GM23338 (cell line): ENCODE measurements at regions not wholly inside any gene's neighbourhood (a gene's known extent, or its start where the extent isn't known, plus 50 kb on each side); places are given as distances from the start of the nearest gene placed in this dataset.
A peak's percentile ranks its signal among the peaks of the same experiment; 100 is the strongest.
"Not testable (repeated sequence)": the region's sequence is repeated elsewhere in the genome, so short reads cannot be mapped to it uniquely, and the experiment has no call there.

Experiments used
- ATAC-seq: fragments of 200-7000 bp; cut with Tn5 transposase; 3 replicates; pipeline ENCODE4 v1.9.1; 2020
- DNase-seq: peaks from one replicate; pipeline ENCODE4 v3.0.0-alpha.2; 2015; ENCODE audit warnings: low spot score
- H2AFZ ChIP-seq: fragments of 200-600 bp; sonication (generic); 2 replicates; pipeline ENCODE4 v1.8.0; 2016; ENCODE audit warnings: antibody characterized with exemption, mild to moderate bottlenecking, moderate library complexity
- H3F3A ChIP-seq: fragments of 200-600 bp; sonication (generic); replicated peaks from 2 replicates; pipeline ENCODE4 v1.8.0; 2017; ENCODE audit warnings: antibody characterized with exemption, mixed run types, low read depth
- H3K27ac ChIP-seq: fragments of 200-600 bp; sonication (generic); 2 replicates; pipeline ENCODE4 v1.6.1; 2016; ENCODE audit warnings: low read depth
- H3K27me3 ChIP-seq: fragments of 200-600 bp; sonication (generic); 2 replicates; pipeline ENCODE4 v1.8.0; 2016; ENCODE audit warnings: mild to moderate bottlenecking, mixed run types, moderate library complexity; ENCODE audit not compliant: insufficient read depth
- H3K36me3 ChIP-seq: fragments of 200-600 bp; sonication (generic); 2 replicates; pipeline ENCODE4 v1.8.0; 2016; ENCODE audit warnings: mild to moderate bottlenecking; ENCODE audit not compliant: insufficient read depth
- H3K4me1 ChIP-seq: fragments of 200-600 bp; sonication (generic); 2 replicates; pipeline ENCODE4 v1.8.0; 2016; ENCODE audit warnings: mild to moderate bottlenecking, moderate library complexity; ENCODE audit not compliant: insufficient read depth
- H3K4me2 ChIP-seq: fragments of 200-600 bp; sonication (generic); 2 replicates; pipeline ENCODE4 v1.7.1; 2017; ENCODE audit warnings: mixed run types
- H3K4me3 ChIP-seq: fragments of 200-600 bp; sonication (generic); 2 replicates; pipeline ENCODE4 v1.6.1; 2016; ENCODE audit warnings: mixed run types
- H3K79me2 ChIP-seq: fragments of 200-600 bp; sonication (generic); replicated peaks from 2 replicates; pipeline ENCODE4 v1.8.0; 2017; ENCODE audit warnings: mild to moderate bottlenecking; ENCODE audit not compliant: insufficient read depth
- H3K9me2 ChIP-seq: fragments of 200-600 bp; sonication (generic); 2 replicates; pipeline ENCODE4 v1.8.0; 2017; ENCODE audit not compliant: insufficient read depth
- H4K20me1 ChIP-seq: fragments of 200-600 bp; sonication (generic); replicated peaks from 2 replicates; pipeline ENCODE4 v1.8.0; 2017; ENCODE audit warnings: mild to moderate bottlenecking; ENCODE audit not compliant: insufficient read depth
- H3K27ac Mint-ChIP-seq: 2 replicates; pipeline ENCODE4 v1.8.0; 2020; ENCODE audit warnings: inconsistent platforms, mild to moderate bottlenecking, moderate library complexity, mixed read lengths
- H3K27me3 Mint-ChIP-seq: 3 replicates; pipeline ENCODE4 v1.8.0; 2022; ENCODE audit warnings: low read depth, mild to moderate bottlenecking, moderate library complexity, mixed read lengths, inconsistent platforms; ENCODE audit not compliant: insufficient read depth, poor library complexity
- H3K36me3 Mint-ChIP-seq: 3 replicates; pipeline ENCODE4 v1.8.0; 2021; ENCODE audit warnings: low read depth, mild to moderate bottlenecking, inconsistent platforms, moderate library complexity, mixed read lengths
- H3K4me1 Mint-ChIP-seq: 3 replicates; pipeline ENCODE4 v1.8.0; 2020; ENCODE audit warnings: mild to moderate bottlenecking, inconsistent platforms, mixed read lengths
- H3K4me3 Mint-ChIP-seq: 3 replicates; pipeline ENCODE4 v1.8.0; 2021; ENCODE audit warnings: moderate library complexity, mild to moderate bottlenecking, inconsistent platforms, mixed read lengths
- H3K9me3 Mint-ChIP-seq: 3 replicates; pipeline ENCODE4 v1.8.0; 2020; ENCODE audit warnings: moderate library complexity, mild to moderate bottlenecking, inconsistent platforms, mixed read lengths
- CTCF ChIP-seq, 2 experiments: fragments of 200-600 bp in 1 of 2; sonication (generic) in 1 of 2; conservative IDR thresholded peaks; 2 replicates each; pipeline versions ENCODE4 v1.5.1 to v1.6.1; 2016 to 2017; ENCODE audit warnings: antibody characterized with exemption in 2 of 2, low read depth in 2 of 2, mild to moderate bottlenecking in 2 of 2, moderate library complexity in 1 of 2

GRCh38 chr17:20387549-20387948 lies 79.8 kb downstream of the LGALS9B start:
- H3K4me1 ChIP-seq, H3F3A ChIP-seq, H3K27ac Mint-ChIP-seq, H4K20me1 ChIP-seq, DNase-seq, H3K9me2 ChIP-seq, H3K9me3 Mint-ChIP-seq, H3K27me3 ChIP-seq, H3K4me2 ChIP-seq, H3K4me3 Mint-ChIP-seq, H3K4me3 ChIP-seq, H3K27ac ChIP-seq, H3K27me3 Mint-ChIP-seq, ATAC-seq, H3K79me2 ChIP-seq, H3K36me3 ChIP-seq, H2AFZ ChIP-seq, H3K4me1 Mint-ChIP-seq, H3K36me3 Mint-ChIP-seq: not testable (repeated sequence)

GRCh38 chr17:20381358-20382300 lies 85.7 kb downstream of the LGALS9B start:
- not testable (repeated sequence) for H3K27ac ChIP-seq, H3K27ac Mint-ChIP-seq

DNA sequence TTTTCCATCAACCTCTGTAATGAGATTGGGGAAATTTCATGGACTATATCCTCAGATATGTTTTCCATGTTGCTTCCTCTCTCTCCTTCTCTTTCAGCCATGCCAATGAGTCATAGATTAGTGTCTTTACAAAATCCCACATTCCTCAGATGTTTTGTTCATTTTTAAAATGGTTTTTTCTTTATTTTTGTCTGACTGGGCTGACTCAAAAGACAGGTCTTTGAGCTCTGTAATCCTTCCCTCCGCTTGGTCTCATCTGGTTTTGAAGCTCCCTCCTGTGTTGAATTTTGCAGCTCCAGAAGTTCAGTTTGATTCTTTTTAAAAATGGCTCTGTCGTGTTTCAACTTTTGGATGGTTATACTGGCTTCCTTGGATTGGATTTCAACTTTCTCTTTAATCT lies 86.7 kb downstream of the LGALS9B start:
- not testable (repeated sequence) for H3K9me3 Mint-ChIP-seq, H3F3A ChIP-seq, H4K20me1 ChIP-seq, H2AFZ ChIP-seq, H3K4me2 ChIP-seq, H3K36me3 ChIP-seq, H3K79me2 ChIP-seq, H3K4me3 Mint-ChIP-seq, H3K9me2 ChIP-seq, H3K4me1 ChIP-seq, H3K27ac ChIP-seq, DNase-seq, H3K4me3 ChIP-seq, H3K36me3 Mint-ChIP-seq, H3K27me3 ChIP-seq, ATAC-seq, H3K27ac Mint-ChIP-seq, H3K27me3 Mint-ChIP-seq
- peaks cover 13% of the 10 kb centered on the region for H3K4me1 Mint-ChIP-seq

More at GRCh38 chr17:20381358-20382300, 85.7 kb downstream of the LGALS9B start:
- ATAC-seq = peak; percentile 83
- not testable (repeated sequence) for H3K27me3 Mint-ChIP-seq, H3K4me3 ChIP-seq, H3K36me3 ChIP-seq, H3K4me2 ChIP-seq, H4K20me1 ChIP-seq, H3K79me2 ChIP-seq, H3K27me3 ChIP-seq, H3K36me3 Mint-ChIP-seq, H3K4me3 Mint-ChIP-seq, H3K4me1 Mint-ChIP-seq, H3K9me3 Mint-ChIP-seq, H3K4me1 ChIP-seq, H2AFZ ChIP-seq, H3K9me2 ChIP-seq, H3F3A ChIP-seq
- DNase-seq = peak; percentile 61
- peak; percentile 62 to 70 for TF ChIP-seq CTCF (conservative IDR thresholded peaks at IDR 0.05; ENCODE audit: low read depth in 2 of 2)

GRCh38 chr17:20379251-20379650 lies 88.1 kb downstream of the LGALS9B start:
- ATAC-seq, H3K4me3 ChIP-seq, DNase-seq, H3K4me1 ChIP-seq, H3K9me3 Mint-ChIP-seq, H3K9me2 ChIP-seq, H2AFZ ChIP-seq, H3K27ac ChIP-seq, H3K27me3 ChIP-seq, H3K79me2 ChIP-seq, H3K27me3 Mint-ChIP-seq, H4K20me1 ChIP-seq, H3F3A ChIP-seq, H3K36me3 ChIP-seq, H3K27ac Mint-ChIP-seq, H3K4me2 ChIP-seq, H3K4me3 Mint-ChIP-seq, H3K36me3 Mint-ChIP-seq: not testable (repeated sequence)
- H3K4me1 Mint-ChIP-seq = peaks cover 15% of the 10 kb centered on the region

- H3K4me2 ChIP-seq = peak overlapping the region; percentile 57; the same call in 1 of the 2 replicates
- not testable (repeated sequence) for H3K4me3 Mint-ChIP-seq, H2AFZ ChIP-seq, H3K36me3 ChIP-seq, H3K36me3 Mint-ChIP-seq, H3K9me2 ChIP-seq, H3K27me3 Mint-ChIP-seq, H3K27ac ChIP-seq, H3K9me3 Mint-ChIP-seq, H3K4me1 ChIP-seq, H3K27me3 ChIP-seq, H3K4me3 ChIP-seq, H3F3A ChIP-seq, H3K79me2 ChIP-seq, H4K20me1 ChIP-seq, H3K27ac Mint-ChIP-seq
- ATAC-seq (peak; percentile 65), DNase-seq (peak; percentile 43)
- peaks cover 15% of the 10 kb centered on the region for H3K4me1 Mint-ChIP-seq
Measured at GRCh38 chr17:20376642-20377041, 90.7 kb downstream of the LGALS9B start.

DNA sequence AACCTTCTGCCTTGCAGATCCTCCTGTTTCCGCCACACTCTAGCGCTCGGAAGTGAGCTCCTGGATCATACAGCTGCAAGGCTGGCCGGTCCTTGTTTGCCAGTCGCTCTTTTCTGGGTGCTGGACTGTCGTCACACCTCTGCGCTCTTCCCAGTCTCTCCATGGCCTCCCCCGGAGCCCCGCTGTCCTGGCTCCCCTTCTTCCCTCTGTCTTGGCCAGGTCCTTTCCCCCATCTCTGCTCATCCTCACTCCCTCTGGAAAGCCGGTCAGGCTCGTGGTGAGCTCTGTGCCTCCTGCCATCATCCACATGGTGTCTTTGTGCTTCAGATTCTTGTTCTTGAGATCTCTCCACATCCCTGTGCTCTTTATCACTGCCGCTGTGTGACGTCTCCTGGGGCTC lies 91.6 kb downstream of the LGALS9B start:
- H3K36me3 Mint-ChIP-seq, H3K9me2 ChIP-seq, H3K79me2 ChIP-seq, H3K36me3 ChIP-seq, H3K4me1 ChIP-seq, DNase-seq, H2AFZ ChIP-seq, H3K27me3 Mint-ChIP-seq, H3K4me3 ChIP-seq, H3K27ac Mint-ChIP-seq, H3K9me3 Mint-ChIP-seq, H3F3A ChIP-seq, H3K27ac ChIP-seq, H3K4me2 ChIP-seq, H3K27me3 ChIP-seq, H4K20me1 ChIP-seq, H3K4me3 Mint-ChIP-seq: not testable (repeated sequence)
- peaks cover 11% of the 10 kb centered on the region for H3K4me1 Mint-ChIP-seq
- peak; percentile 71 for ATAC-seq
